Omental fat pad (tissue), 3 donors: ENCODE measurements at regions not wholly inside any gene's neighbourhood (a gene's known extent, or its start where the extent isn't known, plus 50 kb on each side); places are given as distances from the start of the nearest gene placed in this dataset.

Experiments
- ATAC-seq: fragments of 150-250 bp; one replicate; pipeline ENCODE4 v1.9.1; 2016; ENCODE audit warnings: mild to moderate bottlenecking, moderate library complexity; ENCODE audit not compliant: low FRiP score
- DNase-seq: peaks from one replicate; pipeline ENCODE4 v3.0.0-alpha.2; 2019; ENCODE audit warnings: low spot score
- CTCF ChIP-seq, 3 donors: fragments of 450-650 bp; IDR thresholded peaks; one replicate each; pipeline ENCODE4 v1.5.1; 2016 to 2017; ENCODE audit warnings: antibody characterized with exemption in 3 of 3, mild to moderate bottlenecking in 3 of 3, moderate library complexity in 2 of 3

DNA sequence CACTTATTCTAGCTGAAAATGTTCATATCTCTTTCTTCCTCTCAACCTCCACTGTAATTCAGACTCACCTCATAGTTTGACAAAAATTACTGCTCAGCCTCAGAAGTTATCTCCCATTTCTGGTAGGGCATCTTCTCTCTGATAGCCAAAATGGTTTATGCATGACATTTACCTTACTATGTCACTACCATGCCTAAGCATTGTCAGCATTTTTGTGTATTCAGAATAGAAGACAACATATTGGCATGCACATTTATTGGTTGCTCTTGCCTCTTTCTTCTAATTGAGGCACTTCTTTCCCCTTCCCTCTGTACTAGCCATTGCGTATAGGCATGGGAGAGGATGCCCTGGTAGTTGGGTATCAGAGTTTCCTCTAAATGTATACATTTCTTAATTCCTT, 406.1 kb upstream of the DCC start:
- no peak for TF ChIP-seq CTCF (IDR thresholded peaks at IDR 0.05)
- ATAC-seq = no peak
- no peak for DNase-seq

- ATAC-seq = no peak
Observed at GRCh38 chr18:51936115-51936514, 403.9 kb upstream of the DCC start.

GRCh38 chr18:51941999-51942398, 398.0 kb upstream of the DCC start:
- TF ChIP-seq CTCF (IDR thresholded peaks at IDR 0.05) = no peak
- ATAC-seq = no peak
- DNase-seq = no peak

More at GRCh38 chr18:51936115-51936514, 403.9 kb upstream of the DCC start:
- TF ChIP-seq CTCF (IDR thresholded peaks at IDR 0.05) = no peak
- no peak for DNase-seq

GRCh38 chr18:51943281-51943680, 396.7 kb upstream of the DCC start:
- no peak for TF ChIP-seq CTCF (IDR thresholded peaks at IDR 0.05)
- DNase-seq = no peak
- no peak for ATAC-seq

- DNase-seq (no peak), ATAC-seq (no peak)
- TF ChIP-seq CTCF (IDR thresholded peaks at IDR 0.05) = no peak
Observed at GRCh38 chr18:51946946-51947345, 393.1 kb upstream of the DCC start.

- no peak for DNase-seq
- TF ChIP-seq CTCF (IDR thresholded peaks at IDR 0.05) = no peak
- no peak for ATAC-seq
Observed at GRCh38 chr18:51952844-51953243, 387.2 kb upstream of the DCC start.

DNA sequence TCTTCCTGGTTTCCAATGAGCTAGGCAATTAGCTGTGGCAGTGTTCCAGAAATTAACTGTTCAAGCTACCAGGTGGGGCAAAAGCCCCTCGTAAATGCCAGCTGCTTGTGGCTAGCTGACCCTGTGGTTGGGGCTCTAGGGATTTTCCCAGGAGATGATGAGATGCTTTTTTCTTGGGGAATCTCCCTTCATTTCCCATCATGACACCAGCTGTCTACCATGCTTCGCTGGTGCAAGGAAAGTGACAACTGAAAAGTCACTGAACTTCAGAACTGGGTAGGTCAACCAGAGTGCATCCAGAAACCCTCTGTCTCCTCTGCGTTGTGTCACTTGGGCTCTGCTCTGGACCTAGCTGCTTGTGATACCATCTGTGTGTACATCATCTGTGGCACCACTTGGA, 386.5 kb upstream of the DCC start:
- DNase-seq = no peak
- no peak for TF ChIP-seq CTCF (IDR thresholded peaks at IDR 0.05)
- no peak for ATAC-seq
